PC-3 (cell line): ENCODE measurements at regions not wholly inside any gene's neighbourhood (a gene's known extent, or its start where the extent isn't known, plus 50 kb on each side); places are given as distances from the start of the nearest gene placed in this dataset.

Experiments used
- ATAC-seq: fragments of 200-7000 bp; cut with Tn5 transposase; 2 replicates; pipeline ENCODE4 v1.9.1; 2020; ENCODE audit warnings: mild to moderate bottlenecking, moderate library complexity
- BruUV-seq: library from RNA; stranded (reverse); fragments of 400-500 nt; replicated peaks from 2 replicates; lab custom pipeline; 2021; lab: Mats Ljungman, UMichigan
- CTCF ChIA-PET: fragments of 300-600 bp; sonication (Branson Sonifier 250); formaldehyde crosslinking; loops from one replicate; lab custom pipeline; 2022; ENCODE audit warnings: antibody characterized with exemption; lab: Charles Lee
- POLR2A ChIA-PET: fragments of 300-600 bp; sonication (Branson Sonifier 250); formaldehyde crosslinking; loops from one replicate; lab custom pipeline; 2022; ENCODE audit warnings: antibody characterized with exemption; ENCODE audit not compliant: unreplicated experiment; lab: Charles Lee
- DNase-seq: peaks from one replicate; pipeline ENCODE4 v3.0.0-alpha.2; 2015
- H2AFZ ChIP-seq: fragments of 300-600 bp; sonication (generic); 2 replicates; pipeline ENCODE4 v1.6.0; 2016; ENCODE audit warnings: antibody characterized with exemption, low read length
- H3F3A ChIP-seq: fragments of 300-600 bp; sonication (generic); one replicate; pipeline ENCODE4 v1.6.0; 2017; ENCODE audit warnings: antibody characterized with exemption, low read length, control low read depth, mild to moderate bottlenecking; ENCODE audit not compliant: unreplicated experiment
- H3K27ac ChIP-seq: fragments of 300-600 bp; sonication (generic); 2 replicates; pipeline ENCODE4 v1.5.1; 2016; ENCODE audit warnings: mild to moderate bottlenecking, low read length
- H3K27me3 ChIP-seq: fragments of 300-600 bp; sonication (generic); 2 replicates; pipeline ENCODE4 v1.6.1; 2016; ENCODE audit warnings: low read length, mixed read lengths
- H3K36me3 ChIP-seq: fragments of 300-600 bp; sonication (generic); 2 replicates; pipeline ENCODE4 v1.6.1; 2016; ENCODE audit warnings: low read depth, mixed run types, low read length, mixed read lengths
- H3K4me1 ChIP-seq: fragments of 300-600 bp; sonication (generic); 2 replicates; pipeline ENCODE4 v1.5.1; 2016; ENCODE audit warnings: low read length; ENCODE audit not compliant: insufficient read depth
- H3K4me2 ChIP-seq: fragments of 300-600 bp; sonication (generic); 2 replicates; pipeline ENCODE4 v1.6.0; 2016; ENCODE audit warnings: low read length
- H3K4me3 ChIP-seq: fragments of 300-600 bp; sonication (generic); 2 replicates; pipeline ENCODE4 v1.5.1; 2016; ENCODE audit warnings: mild to moderate bottlenecking, low read length, mixed read lengths
- H3K79me2 ChIP-seq: fragments of 300-600 bp; sonication (generic); 2 replicates; pipeline ENCODE4 v1.6.1; 2017; ENCODE audit warnings: low read length, mixed read lengths
- H3K9ac ChIP-seq: fragments of 300-600 bp; sonication (generic); 2 replicates; pipeline ENCODE4 v1.6.0; 2016; ENCODE audit warnings: mild to moderate bottlenecking, low read length
- H3K9me2 ChIP-seq: fragments of 300-600 bp; sonication (generic); replicated peaks from 2 replicates; pipeline ENCODE4 v1.6.1; 2016; ENCODE audit warnings: mixed run types, low read length, mixed read lengths
- H3K9me3 ChIP-seq: fragments of 300-600 bp; sonication (generic); 2 replicates; pipeline ENCODE4 v1.6.1; 2016; ENCODE audit warnings: low read length, mixed read lengths
- H4K20me1 ChIP-seq: fragments of 300-600 bp; sonication (generic); 2 replicates; pipeline ENCODE4 v1.6.1; 2016; ENCODE audit warnings: low read length, mixed read lengths
- CTCF ChIP-seq: fragments of 300-600 bp; sonication (generic); conservative IDR thresholded peaks from 2 replicates; pipeline ENCODE4 v1.5.1; 2017; ENCODE audit warnings: antibody characterized with exemption, low read depth, mild to moderate bottlenecking, low read length
- EZH2 ChIP-seq: fragments of 300-600 bp; sonication (generic); IDR thresholded peaks from one replicate; pipeline ENCODE4 v1.6.1; 2017; ENCODE audit warnings: antibody characterized with exemption, mild to moderate bottlenecking, low read length; ENCODE audit not compliant: unreplicated experiment
- EZH2phosphoT487 ChIP-seq: fragments of 300-600 bp; sonication (generic); IDR thresholded peaks from 2 replicates; pipeline ENCODE4 v1.6.1; 2018; ENCODE audit warnings: mild to moderate bottlenecking, antibody characterized with exemption, low read length, borderline replicate concordance
- intact Hi-C: fragments of 100-400 bp; cut with micrococcal nuclease; formaldehyde crosslinking; loops from 2 replicates; pipeline ENCODE4 v1.9.0; 2023

GRCh38 chr12:116490471-116490870 lies 68.7 kb upstream of the MAP1LC3B2 start:
- Histone ChIP-seq H3K4me1 (peaks cover 53% of the 10 kb centered on the region), H3K4me3 (no peak overlapping the region), H3K27ac (peak overlapping the region; percentile 96), H3F3A (no peaks in the 10 kb centered on the region), H4K20me1 (no peaks in the 10 kb centered on the region), H3K4me2 (no peak overlapping the region), H3K9me3 (no peaks in the 10 kb centered on the region), H2AFZ (no peak overlapping the region), H3K36me3 (no peaks in the 10 kb centered on the region), H3K79me2 (no peaks in the 10 kb centered on the region), H3K9me2 (no peaks in the 10 kb centered on the region), H3K9ac (peak overlapping the region; percentile 74), H3K27me3 (no peaks in the 10 kb centered on the region)
- ChIA-PET POLR2A (no interaction called here), CTCF (no interaction called here)
- TF ChIP-seq CTCF, result no peak
- no peak for TF ChIP-seq EZH2phosphoT487
- peak; percentile 73 for DNase-seq
- intact Hi-C loops, result no loop called here
- no peak for ATAC-seq
- no TSS peak for BruUV-seq

DNA sequence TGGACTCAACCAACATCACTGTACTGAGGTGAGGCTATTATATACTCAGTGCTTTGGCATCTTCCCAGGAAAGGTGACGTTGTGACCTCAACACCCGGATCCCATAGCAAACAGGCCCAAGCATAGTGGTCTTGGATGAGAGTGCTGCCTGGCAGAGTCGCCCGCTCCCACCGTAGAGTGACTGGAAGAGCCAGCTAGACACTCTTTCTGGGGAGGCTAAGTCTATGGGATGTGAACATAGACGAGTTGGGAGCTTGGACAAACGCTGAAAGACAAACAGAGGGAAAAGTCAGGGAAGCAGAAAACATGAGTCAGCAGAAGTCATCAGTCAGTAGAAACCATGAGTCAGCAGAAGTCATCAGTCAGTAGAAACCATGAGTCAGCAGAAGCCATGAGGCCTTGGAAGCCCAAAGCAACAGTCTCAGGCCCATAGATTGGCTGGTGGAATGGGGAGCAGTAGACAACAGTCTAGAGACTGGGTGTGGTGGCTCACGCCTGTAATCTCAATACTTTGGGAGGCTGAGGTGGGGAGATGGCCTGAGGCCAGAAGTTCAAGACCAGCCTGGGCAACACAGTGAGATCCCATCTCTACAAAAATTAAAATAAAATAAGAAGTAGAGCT lies 66.4 kb upstream of the MAP1LC3B2 start:
- Histone ChIP-seq H3K36me3 (no peaks in the 10 kb centered on the region), H3K9me2 (no peaks in the 10 kb centered on the region), H3K4me2 (peak overlapping the region; percentile 58), H3K4me1 (peaks cover 67% of the 10 kb centered on the region), H3K27ac (peak overlapping the region; percentile 96), H3F3A (no peaks in the 10 kb centered on the region), H3K4me3 (no peak overlapping the region), H3K9ac (peak overlapping the region; percentile 74), H3K79me2 (no peaks in the 10 kb centered on the region), H3K27me3 (no peaks in the 10 kb centered on the region), H2AFZ (no peak overlapping the region), H3K9me3 (no peaks in the 10 kb centered on the region), H4K20me1 (no peaks in the 10 kb centered on the region)
- ATAC-seq (peak; percentile 61), DNase-seq (peak; percentile 98)
- TF ChIP-seq EZH2phosphoT487 (no peak), CTCF (no peak), EZH2 (no peak)
- no TSS peak for BruUV-seq
- POLR2A ChIA-PET, result no interaction called here
- intact Hi-C loops, result loop anchor here (2.0 kb wide), 1 partner anchor 38 kb away; no protein-coding TSS in a partner anchor
- CTCF ChIA-PET, result no interaction called here

DNA sequence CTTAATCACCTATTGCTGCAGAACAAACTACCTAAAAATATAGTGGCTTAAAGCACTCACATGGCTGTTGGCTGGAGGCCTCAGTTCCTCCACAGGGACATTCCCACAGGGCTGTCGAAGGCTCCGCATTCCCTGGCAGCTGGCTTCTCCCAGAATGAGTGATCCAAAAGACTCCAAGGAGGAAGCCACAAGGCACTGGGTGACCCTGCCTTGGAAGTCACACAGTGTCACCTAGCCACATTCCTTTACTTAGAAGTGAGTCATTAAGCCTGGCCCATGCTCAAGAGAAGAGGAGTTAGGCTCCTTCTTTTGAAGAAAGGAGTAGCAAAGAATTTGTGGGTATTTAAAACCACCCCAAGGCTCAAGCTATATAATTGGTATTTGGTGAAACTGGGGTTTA lies 63.9 kb upstream of the MAP1LC3B2 start:
- intact Hi-C loops, result loop anchor here (2.0 kb wide), 1 partner anchor 34 kb away; no protein-coding TSS in a partner anchor
- Histone ChIP-seq H3K4me2 (peak overlapping the region; percentile 37), H3K79me2 (no peaks in the 10 kb centered on the region), H3K9ac (peak overlapping the region; percentile 70), H3K4me1 (peaks cover 68% of the 10 kb centered on the region), H3K36me3 (no peaks in the 10 kb centered on the region), H3K4me3 (no peak overlapping the region), H3K9me3 (no peaks in the 10 kb centered on the region), H3K9me2 (no peaks in the 10 kb centered on the region), H4K20me1 (no peaks in the 10 kb centered on the region), H3K27me3 (no peaks in the 10 kb centered on the region), H3F3A (no peaks in the 10 kb centered on the region), H3K27ac (peak overlapping the region; percentile 96), H2AFZ (no peak overlapping the region)
- TF ChIP-seq EZH2, result no peak
- TF ChIP-seq EZH2phosphoT487, result no peak
- no peak for TF ChIP-seq CTCF
- ATAC-seq (peak; percentile 87), DNase-seq (peak; percentile 98)
- ChIA-PET CTCF (no interaction called here), POLR2A (no interaction called here)
- no TSS peak for BruUV-seq
